ENCODE measurements at regions not wholly inside any gene's neighbourhood (a gene's known extent, or its start where the extent isn't known, plus 50 kb on each side); places are given as distances from the start of the nearest gene placed in this dataset.

DNA sequence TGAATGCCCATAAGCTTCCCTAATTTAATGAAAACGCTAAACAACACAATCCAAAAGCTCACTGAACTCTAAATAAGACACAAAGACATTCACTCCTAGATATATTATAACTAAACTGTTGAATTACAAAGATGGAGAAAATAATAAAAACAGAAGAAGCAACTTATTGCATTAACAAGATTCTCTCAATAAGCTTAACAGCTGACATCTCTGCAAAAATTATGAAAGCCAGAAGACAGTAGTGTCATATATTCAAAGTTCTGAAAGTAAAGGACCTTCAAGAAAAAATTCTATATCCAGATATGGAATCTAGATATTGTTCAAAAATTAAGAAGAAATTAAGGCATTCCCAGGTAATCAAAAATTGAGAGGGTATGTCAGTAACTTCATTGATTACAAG, 957.8 kb upstream of the TYRP1 start:
- TF ChIP-seq EZH2phosphoT487 (IDR thresholded peaks at IDR 0.05; ENCODE audit: borderline replicate concordance, low read depth, low read length) = no peak
- TF ChIP-seq, protein P1, sequence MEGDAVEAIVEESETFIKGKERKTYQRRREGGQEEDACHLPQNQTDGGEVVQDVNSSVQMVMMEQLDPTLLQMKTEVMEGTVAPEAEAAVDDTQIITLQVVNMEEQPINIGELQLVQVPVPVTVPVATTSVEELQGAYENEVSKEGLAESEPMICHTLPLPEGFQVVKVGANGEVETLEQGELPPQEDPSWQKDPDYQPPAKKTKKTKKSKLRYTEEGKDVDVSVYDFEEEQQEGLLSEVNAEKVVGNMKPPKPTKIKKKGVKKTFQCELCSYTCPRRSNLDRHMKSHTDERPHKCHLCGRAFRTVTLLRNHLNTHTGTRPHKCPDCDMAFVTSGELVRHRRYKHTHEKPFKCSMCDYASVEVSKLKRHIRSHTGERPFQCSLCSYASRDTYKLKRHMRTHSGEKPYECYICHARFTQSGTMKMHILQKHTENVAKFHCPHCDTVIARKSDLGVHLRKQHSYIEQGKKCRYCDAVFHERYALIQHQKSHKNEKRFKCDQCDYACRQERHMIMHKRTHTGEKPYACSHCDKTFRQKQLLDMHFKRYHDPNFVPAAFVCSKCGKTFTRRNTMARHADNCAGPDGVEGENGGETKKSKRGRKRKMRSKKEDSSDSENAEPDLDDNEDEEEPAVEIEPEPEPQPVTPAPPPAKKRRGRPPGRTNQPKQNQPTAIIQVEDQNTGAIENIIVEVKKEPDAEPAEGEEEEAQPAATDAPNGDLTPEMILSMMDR (conservative IDR thresholded peaks at IDR 0.05; ENCODE audit: low read length) = no peak

Data from OCI-LY7 (cell line).